GM06990 (cell line): ENCODE measurements at regions not wholly inside any gene's neighbourhood (a gene's known extent, or its start where the extent isn't known, plus 50 kb on each side); places are given as distances from the start of the nearest gene placed in this dataset.
"Not testable (repeated sequence)": the region's sequence is repeated elsewhere in the genome, so short reads cannot be mapped to it uniquely, and the experiment has no call there.

Experiments
- DNase-seq: peaks from one replicate; pipeline ENCODE4 v3.0.0-alpha.2; 2011; ENCODE audit not compliant: insufficient read length; ENCODE audit errors: extremely low read depth
- H3K27me3 ChIP-seq: replicated peaks from 2 replicates; pipeline ENCODE4 v1.6.0; 2011; ENCODE audit warnings: low read length; ENCODE audit not compliant: control insufficient read depth, insufficient read depth
- H3K36me3 ChIP-seq: 2 replicates; pipeline ENCODE4 v1.5.1; 2011; ENCODE audit warnings: low read length; ENCODE audit not compliant: control insufficient read depth, insufficient read depth
- H3K4me3 ChIP-seq: replicated peaks from 2 replicates; pipeline ENCODE4 v1.5.1; 2011; ENCODE audit warnings: low read depth, mild to moderate bottlenecking, control low read depth, low read length
- TF ChIP-seq, protein P1 (sequence below): IDR thresholded peaks from 2 replicates; pipeline ENCODE4 v1.5.1; 2011; ENCODE audit warnings: low read length, control low read depth, mild to moderate bottlenecking, inconsistent platforms; ENCODE audit not compliant: insufficient read depth, poor library complexity, severe bottlenecking

DNA sequence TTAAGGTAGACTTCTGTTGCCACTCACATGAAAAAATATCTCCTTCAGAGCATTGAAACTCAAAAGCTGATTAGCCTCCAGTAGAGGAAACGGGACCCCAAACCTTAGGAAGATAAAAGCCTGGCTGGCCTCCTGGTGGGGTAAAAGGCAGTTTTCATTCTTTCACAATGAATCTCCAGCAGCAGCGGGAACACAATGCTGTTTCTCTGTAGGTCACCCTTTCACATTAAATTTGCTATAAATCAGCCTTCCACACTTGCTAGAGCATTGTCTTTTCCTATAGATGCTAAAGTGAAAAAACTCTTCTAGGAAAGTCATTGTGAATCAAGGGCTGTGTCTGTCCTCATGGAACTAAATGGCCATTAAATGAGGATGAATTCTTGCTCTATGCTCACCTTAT is 207.3 kb upstream of the MAGEB2 start:
- no peak overlapping the region for H3K4me3 ChIP-seq
- no peak for DNase-seq
- TF ChIP-seq, protein P1, sequence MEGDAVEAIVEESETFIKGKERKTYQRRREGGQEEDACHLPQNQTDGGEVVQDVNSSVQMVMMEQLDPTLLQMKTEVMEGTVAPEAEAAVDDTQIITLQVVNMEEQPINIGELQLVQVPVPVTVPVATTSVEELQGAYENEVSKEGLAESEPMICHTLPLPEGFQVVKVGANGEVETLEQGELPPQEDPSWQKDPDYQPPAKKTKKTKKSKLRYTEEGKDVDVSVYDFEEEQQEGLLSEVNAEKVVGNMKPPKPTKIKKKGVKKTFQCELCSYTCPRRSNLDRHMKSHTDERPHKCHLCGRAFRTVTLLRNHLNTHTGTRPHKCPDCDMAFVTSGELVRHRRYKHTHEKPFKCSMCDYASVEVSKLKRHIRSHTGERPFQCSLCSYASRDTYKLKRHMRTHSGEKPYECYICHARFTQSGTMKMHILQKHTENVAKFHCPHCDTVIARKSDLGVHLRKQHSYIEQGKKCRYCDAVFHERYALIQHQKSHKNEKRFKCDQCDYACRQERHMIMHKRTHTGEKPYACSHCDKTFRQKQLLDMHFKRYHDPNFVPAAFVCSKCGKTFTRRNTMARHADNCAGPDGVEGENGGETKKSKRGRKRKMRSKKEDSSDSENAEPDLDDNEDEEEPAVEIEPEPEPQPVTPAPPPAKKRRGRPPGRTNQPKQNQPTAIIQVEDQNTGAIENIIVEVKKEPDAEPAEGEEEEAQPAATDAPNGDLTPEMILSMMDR: no peak
- H3K36me3 ChIP-seq: no peaks in the 10 kb centered on the region
- no peaks in the 10 kb centered on the region for H3K27me3 ChIP-seq

DNA sequence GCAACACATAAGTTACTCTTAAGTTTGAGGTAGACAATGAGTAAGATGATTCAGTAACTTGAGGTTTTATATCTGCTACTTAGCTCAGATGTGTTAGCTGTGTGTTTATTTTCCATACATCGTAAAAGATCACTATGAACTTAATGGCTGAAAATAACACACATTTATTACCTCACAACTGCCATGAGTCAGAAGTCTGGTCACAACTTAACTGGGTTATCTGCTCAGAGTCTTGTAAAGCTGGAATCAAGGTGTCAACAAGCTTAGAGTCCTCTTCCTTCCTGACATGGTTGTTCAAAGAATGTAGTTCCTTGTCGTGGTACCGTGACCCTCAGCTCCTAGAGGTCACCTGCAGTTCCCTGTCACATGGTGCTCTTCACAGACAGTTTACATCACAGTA is 204.9 kb upstream of the MAGEB2 start:
- H3K36me3 ChIP-seq: no peaks in the 10 kb centered on the region
- DNase-seq: no peak
- H3K4me3 ChIP-seq: no peak overlapping the region
- H3K27me3 ChIP-seq: no peaks in the 10 kb centered on the region
- TF ChIP-seq, protein P1: no peak

DNA sequence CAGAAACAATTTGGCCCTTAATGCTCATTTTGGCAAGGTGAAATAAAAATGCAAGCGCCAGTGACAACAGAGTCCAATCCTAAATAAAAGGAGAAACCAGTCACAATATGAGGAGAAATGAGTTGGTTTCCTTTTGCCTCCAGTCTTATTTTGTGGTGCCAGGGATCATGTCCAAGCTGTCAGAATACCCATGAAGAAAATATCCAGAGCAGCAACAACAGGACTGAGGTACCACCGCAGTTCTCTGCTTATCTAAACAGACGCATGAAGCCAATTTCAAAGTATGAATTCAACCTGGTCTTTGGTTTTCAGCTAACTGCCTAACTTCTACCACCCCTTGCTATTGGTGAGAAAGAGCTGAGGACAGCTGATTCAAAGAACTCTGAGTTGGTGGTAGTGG is 199.9 kb upstream of the MAGEB2 start:
- Histone ChIP-seq H3K27me3 (no peaks in the 10 kb centered on the region), H3K36me3 (no peaks in the 10 kb centered on the region), H3K4me3 (no peak overlapping the region)
- TF ChIP-seq, protein P1: no peak
- DNase-seq: no peak

DNA sequence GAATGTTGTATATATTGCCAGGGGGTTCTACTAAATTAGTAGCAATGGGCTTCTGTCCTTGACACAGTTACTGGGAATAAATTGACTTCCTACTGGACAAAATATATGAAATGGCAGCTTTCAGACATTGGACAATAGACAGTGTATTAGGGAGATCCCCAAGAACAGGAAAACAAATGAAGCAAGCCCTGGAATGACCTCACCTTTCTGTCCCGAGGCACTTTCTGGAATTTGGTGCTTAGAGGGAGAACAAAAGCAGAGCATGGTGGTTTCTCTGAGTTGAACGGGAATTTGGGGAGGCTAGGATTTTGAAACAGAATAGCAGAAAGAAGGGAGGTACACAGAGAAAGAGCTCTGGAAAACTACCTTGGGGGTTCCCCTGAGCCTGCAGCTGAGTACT is 187.7 kb upstream of the MAGEB2 start:
- no peaks in the 10 kb centered on the region for H3K36me3 ChIP-seq
- TF ChIP-seq, protein P1: no peak
- no peak overlapping the region for H3K4me3 ChIP-seq
- H3K27me3 ChIP-seq: no peaks in the 10 kb centered on the region
- no peak for DNase-seq

DNA sequence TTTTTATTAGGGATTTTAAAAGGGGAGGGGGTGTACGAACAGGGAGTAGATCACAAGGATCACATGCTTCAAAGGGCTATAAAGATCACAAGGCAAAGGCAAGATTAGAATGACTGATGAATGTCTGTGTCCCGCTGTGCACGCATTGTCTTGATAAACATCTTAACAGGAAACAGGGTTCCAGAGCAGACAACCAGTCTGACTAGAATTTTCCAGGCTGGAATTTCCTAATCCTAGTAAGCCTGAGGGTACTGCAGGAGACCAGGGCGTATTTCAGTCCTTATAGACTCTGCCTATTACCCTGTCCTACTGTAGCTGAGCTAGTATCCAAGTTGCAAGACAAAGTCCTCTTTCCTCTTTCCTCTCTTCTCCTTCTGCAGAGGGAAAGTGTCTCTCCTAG is 179.0 kb upstream of the MAGEB2 start:
- not testable (repeated sequence) for H3K4me3 ChIP-seq, DNase-seq, H3K27me3 ChIP-seq, H3K36me3 ChIP-seq

DNA sequence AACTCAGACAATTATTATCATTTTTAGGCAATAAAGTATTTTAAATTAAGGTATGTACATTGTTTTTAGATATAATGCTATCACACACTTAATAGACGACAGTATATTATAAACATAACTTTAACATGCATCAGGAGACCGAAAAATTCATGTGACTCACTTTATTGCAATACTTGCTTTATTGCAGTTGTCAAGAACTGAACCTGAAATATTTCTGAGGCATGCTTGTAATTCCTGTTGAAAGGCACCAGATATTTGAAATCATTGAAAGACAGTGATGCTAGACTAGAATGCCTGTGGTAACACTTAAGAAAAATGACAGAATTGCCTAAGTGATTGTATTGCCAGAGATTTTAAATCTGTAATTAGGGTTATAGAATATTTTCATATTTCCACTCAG is 175.6 kb upstream of the MAGEB2 start:
- H3K4me3 ChIP-seq: no peak overlapping the region
- TF ChIP-seq, protein P1: no peak
- H3K27me3 ChIP-seq: no peaks in the 10 kb centered on the region
- H3K36me3 ChIP-seq: no peaks in the 10 kb centered on the region
- DNase-seq: no peak
